GM10266 (cell line): ENCODE measurements at regions not wholly inside any gene's neighbourhood (a gene's known extent, or its start where the extent isn't known, plus 50 kb on each side); places are given as distances from the start of the nearest gene placed in this dataset.

Experiments
- DNase-seq: peaks from one replicate; pipeline ENCODE4 v3.0.0; 2012; ENCODE audit errors: extremely low spot score
- CTCF ChIP-seq: IDR thresholded peaks from 2 replicates; pipeline ENCODE4 v1.5.1; 2012; ENCODE audit warnings: mild to moderate bottlenecking, low read depth; ENCODE audit not compliant: control insufficient read depth, insufficient read depth; ENCODE audit errors: missing control alignments

GRCh38 chr2:153222231-153223165 lies 256.1 kb downstream of the RPRM start:
- TF ChIP-seq CTCF: no peak

GRCh38 chr2:153221506-153221905 lies 257.1 kb downstream of the RPRM start:
- no peak for DNase-seq

More at GRCh38 chr2:153222231-153223165, 256.1 kb downstream of the RPRM start:
- no peak for DNase-seq

GRCh38 chr2:153221087-153221486 lies 257.5 kb downstream of the RPRM start:
- no peak for TF ChIP-seq CTCF
- no peak for DNase-seq

More at GRCh38 chr2:153221506-153221905, 257.1 kb downstream of the RPRM start:
- no peak for TF ChIP-seq CTCF

GRCh38 chr2:153218851-153219250 lies 259.7 kb downstream of the RPRM start:
- DNase-seq: no peak
- no peak for TF ChIP-seq CTCF

- TF ChIP-seq CTCF: no peak
- DNase-seq: no peak
These were observed 264.2 kb downstream of the RPRM start for GRCh38 chr2:153214337-153214736.

GRCh38 chr2:153213022-153213421 lies 265.5 kb downstream of the RPRM start:
- DNase-seq: no peak
- TF ChIP-seq CTCF: no peak
